Peyer's patch (tissue), 4 donors: ENCODE measurements at regions not wholly inside any gene's neighbourhood (a gene's known extent, or its start where the extent isn't known, plus 50 kb on each side); places are given as distances from the start of the nearest gene placed in this dataset.

Experiments
- CTCF ChIP-seq, 6 experiments: fragments of 450-650 bp in 4 of 6; fragments of 200-600 bp in 2 of 6; sonication (generic) in 1 of 6; IDR thresholded peaks; one replicate each; pipeline ENCODE4 v1.5.1; 2017 to 2019; ENCODE audit warnings: antibody characterized with exemption in 6 of 6, mild to moderate bottlenecking in 3 of 6, moderate library complexity in 1 of 6
- POLR2A ChIP-seq, 2 donors: fragments of 450-650 bp; IDR thresholded peaks; one replicate each; pipeline ENCODE4 v1.5.1; 2017; ENCODE audit warnings: antibody characterized with exemption in 2 of 2, mild to moderate bottlenecking in 2 of 2, moderate library complexity in 2 of 2

- TF ChIP-seq POLR2A (IDR thresholded peaks at IDR 0.05) = no peak
- TF ChIP-seq CTCF (IDR thresholded peaks at IDR 0.05) = no peak
Observed at GRCh38 chr17:56739776-56740175, 93.9 kb downstream of the C17orf67 start.
